ENCODE measurements at regions not wholly inside any gene's neighbourhood (a gene's known extent, or its start where the extent isn't known, plus 50 kb on each side); places are given as distances from the start of the nearest gene placed in this dataset.

DNA sequence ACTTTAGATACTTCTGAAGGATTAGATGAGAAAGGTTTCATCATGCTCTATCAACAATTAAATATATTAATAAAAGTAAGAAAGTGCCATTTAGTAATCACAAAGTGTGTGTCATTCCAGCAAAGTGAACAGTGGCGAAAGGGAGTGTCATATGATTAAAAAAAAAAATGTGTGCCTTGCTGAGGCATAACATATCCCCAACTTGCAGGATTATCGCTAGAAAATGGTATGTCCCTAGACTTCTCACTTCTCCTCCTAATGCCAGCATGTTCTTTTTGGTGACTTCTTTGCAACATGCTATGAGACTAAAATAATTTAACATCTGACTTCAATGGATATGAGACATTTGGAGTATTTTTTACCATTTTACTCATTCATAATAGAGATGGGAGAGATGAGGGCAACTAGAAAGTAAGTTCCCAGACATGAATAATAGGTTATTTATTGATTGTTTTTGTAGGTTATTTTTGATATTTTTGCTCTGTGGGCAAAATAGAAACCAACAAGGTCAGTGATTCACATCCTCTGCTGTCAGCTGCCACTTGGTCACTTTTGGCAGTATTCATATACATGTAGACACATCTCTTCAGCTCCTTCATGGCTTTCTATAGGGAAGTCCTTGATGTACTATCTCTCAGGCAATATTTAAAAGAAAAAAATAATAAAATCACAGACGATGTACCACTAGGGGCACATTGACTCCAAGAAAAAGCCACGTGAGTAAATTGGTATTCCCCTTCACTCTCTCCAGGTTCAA is 370.1 kb downstream of the BMP2 start:
- WGBS, 2 donors = 70 to 85% methylated on average over 4 of the region's 4 CpGs
- DNase-seq = no peak
- Histone ChIP-seq H3K27ac (no peak overlapping the region), H3K36me3 (ENCODE audit: low read depth, missing control alignments) (no peaks in the 10 kb centered on the region), H3K4me1 (no peaks in the 10 kb centered on the region), H3K4me3 (no peak overlapping the region), H3K27me3 (no peaks in the 10 kb centered on the region), H3K9me3 (no peaks in the 10 kb centered on the region)
- intact Hi-C loops (cut with DNase I; ENCODE audit: low total_unique reads) = no loop called here
- TF ChIP-seq, protein P1, sequence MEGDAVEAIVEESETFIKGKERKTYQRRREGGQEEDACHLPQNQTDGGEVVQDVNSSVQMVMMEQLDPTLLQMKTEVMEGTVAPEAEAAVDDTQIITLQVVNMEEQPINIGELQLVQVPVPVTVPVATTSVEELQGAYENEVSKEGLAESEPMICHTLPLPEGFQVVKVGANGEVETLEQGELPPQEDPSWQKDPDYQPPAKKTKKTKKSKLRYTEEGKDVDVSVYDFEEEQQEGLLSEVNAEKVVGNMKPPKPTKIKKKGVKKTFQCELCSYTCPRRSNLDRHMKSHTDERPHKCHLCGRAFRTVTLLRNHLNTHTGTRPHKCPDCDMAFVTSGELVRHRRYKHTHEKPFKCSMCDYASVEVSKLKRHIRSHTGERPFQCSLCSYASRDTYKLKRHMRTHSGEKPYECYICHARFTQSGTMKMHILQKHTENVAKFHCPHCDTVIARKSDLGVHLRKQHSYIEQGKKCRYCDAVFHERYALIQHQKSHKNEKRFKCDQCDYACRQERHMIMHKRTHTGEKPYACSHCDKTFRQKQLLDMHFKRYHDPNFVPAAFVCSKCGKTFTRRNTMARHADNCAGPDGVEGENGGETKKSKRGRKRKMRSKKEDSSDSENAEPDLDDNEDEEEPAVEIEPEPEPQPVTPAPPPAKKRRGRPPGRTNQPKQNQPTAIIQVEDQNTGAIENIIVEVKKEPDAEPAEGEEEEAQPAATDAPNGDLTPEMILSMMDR (IDR thresholded peaks at IDR 0.05) = no peak
- TF ChIP-seq POLR2A (IDR thresholded peaks at IDR 0.05) = no peak

DNA sequence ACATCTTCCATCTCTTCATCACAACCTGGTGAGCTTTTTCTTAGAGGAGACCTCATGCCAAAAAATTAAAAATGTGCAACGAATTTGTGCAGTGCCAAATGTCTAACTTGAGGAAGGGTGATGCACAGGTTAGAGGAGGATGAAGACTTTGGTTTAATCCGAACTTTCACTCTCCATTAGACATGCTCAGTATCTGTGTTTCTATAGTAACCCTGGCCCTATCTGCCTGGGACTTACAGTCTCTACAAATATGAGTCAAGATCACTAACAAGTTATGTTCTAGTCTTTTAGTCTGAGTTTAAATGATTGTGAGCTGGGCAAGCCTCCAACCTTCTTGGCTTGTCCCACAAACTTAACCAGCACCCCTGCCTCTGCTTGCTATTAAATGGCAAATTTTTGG is 377.0 kb downstream of the BMP2 start:
- intact Hi-C loops (cut with DNase I; ENCODE audit: low total_unique reads) = no loop called here
- Histone ChIP-seq H3K27ac (no peak overlapping the region), H3K27me3 (no peaks in the 10 kb centered on the region), H3K36me3 (ENCODE audit: low read depth, missing control alignments) (no peaks in the 10 kb centered on the region), H3K9me3 (no peaks in the 10 kb centered on the region), H3K4me3 (no peak overlapping the region), H3K4me1 (no peaks in the 10 kb centered on the region)
- WGBS, 2 donors = 80 to 82% methylated on average over 2 of the region's 2 CpGs
- no peak for TF ChIP-seq POLR2A (IDR thresholded peaks at IDR 0.05)
- TF ChIP-seq, protein P1 (IDR thresholded peaks at IDR 0.05) = no peak
- no peak for DNase-seq

DNA sequence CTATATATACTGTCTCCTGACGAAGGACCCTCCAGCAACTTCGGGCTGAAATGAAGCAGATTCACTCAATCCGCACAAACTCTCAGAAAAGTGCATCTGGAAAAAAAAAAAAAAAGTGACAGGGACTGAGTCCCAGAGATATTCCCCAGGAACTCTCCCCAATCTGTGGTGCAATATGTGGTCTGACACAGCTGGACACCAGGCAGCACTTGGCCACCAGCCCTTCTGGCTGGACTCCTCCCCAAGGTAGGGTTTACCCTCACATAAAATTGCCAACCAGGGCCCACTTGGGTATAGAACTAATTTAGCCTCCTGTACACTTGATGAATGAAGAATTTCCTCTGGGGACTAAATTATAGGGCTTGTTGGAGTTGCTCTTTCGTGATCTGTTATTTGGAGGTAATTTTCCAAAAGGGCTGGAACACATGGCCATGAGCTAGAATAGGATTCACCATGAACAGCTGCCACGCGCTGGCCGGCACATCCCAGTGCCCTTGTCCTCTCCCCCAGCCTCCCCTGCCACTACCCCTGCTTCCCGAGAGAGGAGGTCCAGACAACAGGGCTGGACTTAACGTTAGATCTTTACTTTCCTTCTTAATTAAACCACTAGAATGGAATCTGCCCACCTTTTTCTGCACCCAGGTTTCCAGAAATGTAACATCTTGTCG is 379.2 kb downstream of the BMP2 start:
- Histone ChIP-seq H3K4me3 (no peak overlapping the region), H3K36me3 (ENCODE audit: low read depth, missing control alignments) (no peaks in the 10 kb centered on the region), H3K27ac (no peak overlapping the region), H3K27me3 (no peaks in the 10 kb centered on the region), H3K9me3 (no peaks in the 10 kb centered on the region), H3K4me1 (no peaks in the 10 kb centered on the region)
- DNase-seq = no peak
- TF ChIP-seq POLR2A (IDR thresholded peaks at IDR 0.05) = no peak
- TF ChIP-seq, protein P1 (IDR thresholded peaks at IDR 0.05) = no peak
- WGBS, 2 donors = 68 to 69% methylated on average over 10 of the region's 10 CpGs
- intact Hi-C loops (cut with DNase I; ENCODE audit: low total_unique reads) = no loop called here

DNA sequence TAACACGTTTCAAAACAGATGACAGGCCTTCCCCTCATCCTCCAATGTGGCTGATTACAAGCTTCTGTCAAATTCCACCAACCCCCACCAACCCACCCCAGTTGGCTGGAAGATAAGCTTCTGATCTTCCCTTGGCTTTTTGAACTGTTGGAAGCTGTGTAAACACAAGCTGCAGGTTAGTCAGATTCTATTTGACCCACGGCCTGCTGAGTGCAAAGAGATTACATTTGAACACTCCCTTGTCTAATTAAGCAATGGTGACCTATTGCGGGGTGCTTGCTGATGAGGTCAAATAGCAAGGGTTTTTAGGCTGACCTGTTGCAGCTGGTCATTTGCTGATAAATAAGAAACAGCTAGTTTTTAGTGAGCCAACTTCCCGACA is 379.7 kb downstream of the BMP2 start:
- 48 to 50% methylated on average over 4 of the region's 4 CpGs for WGBS, 2 donors
- no peak overlapping the region for H3K27ac ChIP-seq
- no peaks in the 10 kb centered on the region for H3K9me3 ChIP-seq
- TF ChIP-seq POLR2A (IDR thresholded peaks at IDR 0.05) = no peak
- TF ChIP-seq, protein P1 (IDR thresholded peaks at IDR 0.05) = no peak
- H3K4me1 ChIP-seq = no peaks in the 10 kb centered on the region
- no peak for DNase-seq
- no peaks in the 10 kb centered on the region for H3K27me3 ChIP-seq
- intact Hi-C loops (cut with DNase I; ENCODE audit: low total_unique reads) = no loop called here
- no peaks in the 10 kb centered on the region for H3K36me3 ChIP-seq (ENCODE audit: low read depth, missing control alignments)
- H3K4me3 ChIP-seq = no peak overlapping the region
